Cardiac septum (tissue), 1 donor: ENCODE measurements at regions not wholly inside any gene's neighbourhood (a gene's known extent, or its start where the extent isn't known, plus 50 kb on each side); places are given as distances from the start of the nearest gene placed in this dataset.

Experiments
- DNase-seq: peaks from one replicate; pipeline ENCODE4 v3.0.0-alpha.2; 2020; ENCODE audit warnings: low spot score
- intact Hi-C: fragments of 100-400 bp; cut with DNase I; formaldehyde crosslinking; loops from one replicate; pipeline ENCODE4 v1.14.0; 2022
- donor health status: DM: no; HTN: no; CAD: no.

- DNase-seq: no peak
- intact Hi-C loops: no loop called here
Measured at GRCh38 chr22:19574247-19574646, 50.0 kb upstream of the CLDN5 start.

GRCh38 chr22:19576460-19577421, 52.5 kb upstream of the CLDN5 start:
- intact Hi-C loops: no loop called here
- DNase-seq: no peak

- no peak for DNase-seq
- intact Hi-C loops: no loop called here
Measured at GRCh38 chr22:19577422-19577966, 53.3 kb upstream of the CLDN5 start.

GRCh38 chr22:19578180-19579004, 54.2 kb upstream of the CLDN5 start:
- no peak for DNase-seq
- intact Hi-C loops: no loop called here

GRCh38 chr22:19579115-19579811, 55.1 kb upstream of the CLDN5 start:
- DNase-seq: peak; percentile 5
- intact Hi-C loops: no loop called here

- intact Hi-C loops: no loop called here
- DNase-seq: peak; percentile 76
Measured at GRCh38 chr22:19579880-19580279, 55.7 kb upstream of the CLDN5 start.

- intact Hi-C loops: no loop called here
- DNase-seq: no peak
Measured at GRCh38 chr22:19580291-19580890, 56.2 kb upstream of the CLDN5 start.

- intact Hi-C loops: no loop called here
- no peak for DNase-seq
Measured at GRCh38 chr22:19582033-19582693, 58.0 kb upstream of the CLDN5 start.

- no peak for DNase-seq
- intact Hi-C loops: no loop called here
Measured at GRCh38 chr22:19586922-19587684, 62.9 kb upstream of the CLDN5 start.

- intact Hi-C loops: no loop called here
- no peak for DNase-seq
Measured at GRCh38 chr22:19590696-19591095, 66.5 kb upstream of the CLDN5 start.

GRCh38 chr22:19591568-19591967, 67.4 kb upstream of the CLDN5 start:
- intact Hi-C loops: no loop called here
- no peak for DNase-seq

GRCh38 chr22:19592464-19592863, 68.3 kb upstream of the CLDN5 start:
- no peak for DNase-seq
- intact Hi-C loops: no loop called here

GRCh38 chr22:19593991-19594569, 69.9 kb upstream of the CLDN5 start:
- DNase-seq: no peak
- intact Hi-C loops: no loop called here

- intact Hi-C loops: no loop called here
Measured at GRCh38 chr22:19595532-19595931, 71.3 kb upstream of the CLDN5 start.

GRCh38 chr22:19596680-19597398, 72.6 kb upstream of the CLDN5 start:
- intact Hi-C loops: no loop called here
- no peak for DNase-seq

More at GRCh38 chr22:19595532-19595931, 71.3 kb upstream of the CLDN5 start:
- no peak for DNase-seq

- DNase-seq: no peak
- intact Hi-C loops: no loop called here
Measured at GRCh38 chr22:19597399-19597735, 73.2 kb upstream of the CLDN5 start.
